GM23338 (cell line): ENCODE measurements at regions not wholly inside any gene's neighbourhood (a gene's known extent, or its start where the extent isn't known, plus 50 kb on each side); places are given as distances from the start of the nearest gene placed in this dataset.

Experiments used
- CREB1 ChIP-seq: fragments of 250-450 bp; sonication (Bioruptor Pico); IDR thresholded peaks from 2 replicates; pipeline ENCODE4 v1.5.0; 2020; ENCODE audit warnings: low read depth, mild to moderate bottlenecking, moderate library complexity
- CTCF ChIP-seq, 2 experiments: fragments of 200-600 bp in 1 of 2; sonication (generic) in 1 of 2; conservative IDR thresholded peaks; 2 replicates each; pipeline versions ENCODE4 v1.5.1 to v1.6.1; 2016 to 2017; ENCODE audit warnings: antibody characterized with exemption in 2 of 2, low read depth in 2 of 2, mild to moderate bottlenecking in 2 of 2, moderate library complexity in 1 of 2
- EZH2 ChIP-seq: fragments of 200-600 bp; sonication (generic); IDR thresholded peaks from one replicate; pipeline ENCODE4 v1.8.0; 2017; ENCODE audit warnings: antibody characterized with exemption, mild to moderate bottlenecking, low read depth; ENCODE audit not compliant: unreplicated experiment
- EZH2phosphoT487 ChIP-seq: fragments of 200-600 bp; sonication (generic); IDR thresholded peaks from one replicate; pipeline ENCODE4 v1.8.1; 2018; ENCODE audit warnings: antibody characterized with exemption; ENCODE audit not compliant: unreplicated experiment
- JUNB ChIP-seq: IDR thresholded peaks from one replicate; pipeline ENCODE4 v1.6.1; 2016; ENCODE audit warnings: antibody characterized with exemption; ENCODE audit not compliant: unreplicated experiment
- NANOG ChIP-seq: IDR thresholded peaks from 2 replicates; pipeline ENCODE4 v1.6.1; 2016; ENCODE audit warnings: antibody characterized with exemption, borderline replicate concordance
- POLR2AphosphoS5 ChIP-seq: IDR thresholded peaks from 2 replicates; pipeline ENCODE4 v1.6.1; 2016; ENCODE audit warnings: antibody characterized with exemption, low read depth
- STAT1 ChIP-seq: IDR thresholded peaks from one replicate; pipeline ENCODE4 v1.6.1; 2016; ENCODE audit warnings: antibody characterized with exemption; ENCODE audit not compliant: unreplicated experiment
- ZNF114 ChIP-seq: fragments of 250-450 bp; sonication (Bioruptor Pico); IDR thresholded peaks from 2 replicates; pipeline ENCODE4 v1.5.0; 2020; ENCODE audit warnings: mild to moderate bottlenecking, moderate library complexity
- TF ChIP-seq, protein P1 (sequence below): IDR thresholded peaks from one replicate; pipeline ENCODE4 v1.6.1; 2018; ENCODE audit warnings: antibody characterized with exemption; ENCODE audit not compliant: unreplicated experiment
- TF ChIP-seq, protein P2 (sequence below): IDR thresholded peaks from 2 replicates; pipeline ENCODE4 v1.6.1; 2016; ENCODE audit warnings: antibody characterized with exemption

DNA sequence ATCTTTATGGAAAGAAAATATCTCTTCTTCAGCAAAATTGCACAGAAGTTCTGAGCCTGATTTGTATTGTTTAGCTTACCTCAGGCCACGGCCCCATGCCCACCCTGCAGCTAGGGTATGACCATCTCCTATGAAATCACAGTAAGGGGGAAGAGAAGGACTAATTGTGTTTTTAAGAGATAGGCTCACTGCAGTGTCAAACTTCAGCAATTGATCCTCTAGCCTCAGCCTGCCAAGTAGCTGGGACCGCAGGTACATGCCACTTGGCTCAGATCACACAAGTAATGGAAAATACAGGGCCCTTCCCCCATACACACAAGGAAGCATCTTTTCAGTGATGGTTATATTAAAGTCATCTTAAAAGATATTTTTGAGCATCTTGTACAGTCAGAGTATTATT lies 60.0 kb downstream of the DMAC1 start:
- TF ChIP-seq POLR2AphosphoS5 (peak; percentile 58), CTCF (conservative IDR thresholded peaks at IDR 0.05; ENCODE audit: low read depth in 2 of 2) (no peak), CREB1 (no peak), EZH2 (no peak), ZNF114 (CRISPR knock-in tag) (no peak), STAT1 (no peak), EZH2phosphoT487 (no peak), NANOG (no peak), JUNB (no peak)
- TF ChIP-seq, protein P1, sequence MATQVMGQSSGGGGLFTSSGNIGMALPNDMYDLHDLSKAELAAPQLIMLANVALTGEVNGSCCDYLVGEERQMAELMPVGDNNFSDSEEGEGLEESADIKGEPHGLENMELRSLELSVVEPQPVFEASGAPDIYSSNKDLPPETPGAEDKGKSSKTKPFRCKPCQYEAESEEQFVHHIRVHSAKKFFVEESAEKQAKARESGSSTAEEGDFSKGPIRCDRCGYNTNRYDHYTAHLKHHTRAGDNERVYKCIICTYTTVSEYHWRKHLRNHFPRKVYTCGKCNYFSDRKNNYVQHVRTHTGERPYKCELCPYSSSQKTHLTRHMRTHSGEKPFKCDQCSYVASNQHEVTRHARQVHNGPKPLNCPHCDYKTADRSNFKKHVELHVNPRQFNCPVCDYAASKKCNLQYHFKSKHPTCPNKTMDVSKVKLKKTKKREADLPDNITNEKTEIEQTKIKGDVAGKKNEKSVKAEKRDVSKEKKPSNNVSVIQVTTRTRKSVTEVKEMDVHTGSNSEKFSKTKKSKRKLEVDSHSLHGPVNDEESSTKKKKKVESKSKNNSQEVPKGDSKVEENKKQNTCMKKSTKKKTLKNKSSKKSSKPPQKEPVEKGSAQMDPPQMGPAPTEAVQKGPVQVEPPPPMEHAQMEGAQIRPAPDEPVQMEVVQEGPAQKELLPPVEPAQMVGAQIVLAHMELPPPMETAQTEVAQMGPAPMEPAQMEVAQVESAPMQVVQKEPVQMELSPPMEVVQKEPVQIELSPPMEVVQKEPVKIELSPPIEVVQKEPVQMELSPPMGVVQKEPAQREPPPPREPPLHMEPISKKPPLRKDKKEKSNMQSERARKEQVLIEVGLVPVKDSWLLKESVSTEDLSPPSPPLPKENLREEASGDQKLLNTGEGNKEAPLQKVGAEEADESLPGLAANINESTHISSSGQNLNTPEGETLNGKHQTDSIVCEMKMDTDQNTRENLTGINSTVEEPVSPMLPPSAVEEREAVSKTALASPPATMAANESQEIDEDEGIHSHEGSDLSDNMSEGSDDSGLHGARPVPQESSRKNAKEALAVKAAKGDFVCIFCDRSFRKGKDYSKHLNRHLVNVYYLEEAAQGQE, result no peak
- TF ChIP-seq, protein P2, sequence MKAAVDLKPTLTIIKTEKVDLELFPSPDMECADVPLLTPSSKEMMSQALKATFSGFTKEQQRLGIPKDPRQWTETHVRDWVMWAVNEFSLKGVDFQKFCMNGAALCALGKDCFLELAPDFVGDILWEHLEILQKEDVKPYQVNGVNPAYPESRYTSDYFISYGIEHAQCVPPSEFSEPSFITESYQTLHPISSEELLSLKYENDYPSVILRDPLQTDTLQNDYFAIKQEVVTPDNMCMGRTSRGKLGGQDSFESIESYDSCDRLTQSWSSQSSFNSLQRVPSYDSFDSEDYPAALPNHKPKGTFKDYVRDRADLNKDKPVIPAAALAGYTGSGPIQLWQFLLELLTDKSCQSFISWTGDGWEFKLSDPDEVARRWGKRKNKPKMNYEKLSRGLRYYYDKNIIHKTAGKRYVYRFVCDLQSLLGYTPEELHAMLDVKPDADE, result no peak
